Esophagus squamous epithelium (tissue), 5 donors: ENCODE measurements at regions not wholly inside any gene's neighbourhood (a gene's known extent, or its start where the extent isn't known, plus 50 kb on each side); places are given as distances from the start of the nearest gene placed in this dataset.

Experiments
- DNase-seq: peaks from one replicate; lab custom pipeline; 2025; lab: John Stamatoyannopoulos, UW
- H3K27ac ChIP-seq, 4 donors: fragments of 200-600 bp; sonication (generic); one replicate each; pipeline ENCODE4 v1.5.1; 2016 to 2019; ENCODE audit warnings: mild to moderate bottlenecking in 1 of 4
- H3K27me3 ChIP-seq, 4 donors: fragments of 200-600 bp; sonication (generic); 1 replicate in 3 of 4; 2 replicates in 1 of 4; pipeline versions ENCODE4 v1.5.1 to v1.6.0; 2017 to 2021; ENCODE audit warnings: antibody characterized with exemption in 1 of 4
- H3K36me3 ChIP-seq, 3 donors: fragments of 200-600 bp; sonication (generic); one replicate each; pipeline ENCODE4 v1.5.1; 2016 to 2019
- H3K4me1 ChIP-seq, 3 donors: fragments of 200-600 bp; sonication (generic); one replicate each; pipeline ENCODE4 v1.5.1; 2017 to 2019
- H3K4me3 ChIP-seq, 4 donors: fragments of 200-600 bp; sonication (generic); 1 replicate in 3 of 4; 2 replicates in 1 of 4; pipeline ENCODE4 v1.5.1; 2016 to 2019; ENCODE audit warnings: mild to moderate bottlenecking in 2 of 4, moderate library complexity in 1 of 4
- H3K9me3 ChIP-seq, 3 donors: fragments of 200-600 bp; sonication (generic); one replicate each; pipeline ENCODE4 v1.5.1; 2016 to 2019
- CTCF ChIP-seq, 6 experiments: fragments of 450-650 bp in 4 of 6; fragments of 200-600 bp in 2 of 6; sonication (generic) in 2 of 6; IDR thresholded peaks; one replicate each; pipeline ENCODE4 v1.5.1; 2016 to 2019; ENCODE audit warnings: antibody characterized with exemption in 6 of 6, mild to moderate bottlenecking in 4 of 6, moderate library complexity in 4 of 6
- POLR2A ChIP-seq, 4 donors: fragments of 450-650 bp; IDR thresholded peaks; one replicate each; pipeline ENCODE4 v1.6.1; 2017; ENCODE audit warnings: antibody characterized with exemption in 4 of 4, mild to moderate bottlenecking in 4 of 4, moderate library complexity in 3 of 4
- WGBS, 2 donors: methylation state at CpG; one replicate each; pipeline ENCODE4 v1.1.5; 2018; 5-methylcytosine and 5-hydroxymethylcytosine counted together
- intact Hi-C: fragments of 100-400 bp; cut with DNase I; formaldehyde crosslinking; loops from one replicate; pipeline ENCODE4 v1.15.0; 2022
- donor health status: DM: yes; HTN: yes; CAD: no.

- DNase-seq = no peak
- WGBS, 2 donors = 63 to 80% methylated on average over 4 of the region's 4 CpGs
- peaks cover 0 to 16% (median 5%) of the 10 kb centered on the region in 3 donors for H3K4me1 ChIP-seq
Measured at GRCh38 chr6:9499709-9500108, 915.2 kb downstream of the TFAP2A start.

GRCh38 chr6:9496837-9497236 lies 918.0 kb downstream of the TFAP2A start:
- Histone ChIP-seq H3K27ac (no peak overlapping the region), H3K27me3 (no peaks in the 10 kb centered on the region), H3K9me3 (peaks cover 0 to 7% (median 0%) of the 10 kb centered on the region in 3 donors), H3K4me3 (no peak overlapping the region), H3K4me1 (no peaks in the 10 kb centered on the region), H3K36me3 (no peaks in the 10 kb centered on the region)
- no peak for DNase-seq
- 74 to 83% methylated on average over 6 of the region's 6 CpGs for WGBS, 2 donors
- TF ChIP-seq CTCF (IDR thresholded peaks at IDR 0.05) (no peak), POLR2A (IDR thresholded peaks at IDR 0.05) (no peak)
- intact Hi-C loops = no loop called here

More at GRCh38 chr6:9499709-9500108, 915.2 kb downstream of the TFAP2A start:
- Histone ChIP-seq H3K4me3 (no peak overlapping the region), H3K27ac (no peak overlapping the region), H3K27me3 (no peaks in the 10 kb centered on the region), H3K9me3 (peaks cover 0 to 7% (median 0%) of the 10 kb centered on the region in 3 donors), H3K36me3 (no peaks in the 10 kb centered on the region)
- TF ChIP-seq CTCF (IDR thresholded peaks at IDR 0.05) = no peak
- no peak for TF ChIP-seq POLR2A (IDR thresholded peaks at IDR 0.05)
- intact Hi-C loops = no loop called here

- DNase-seq = no peak
- intact Hi-C loops = no loop called here
- 19 to 47% methylated on average over 1 of the region's 1 CpG for WGBS, 2 donors
Measured at GRCh38 chr6:9494864-9495263, 920.0 kb downstream of the TFAP2A start.

GRCh38 chr6:9492790-9493189 lies 922.1 kb downstream of the TFAP2A start:
- H3K4me3 ChIP-seq = no peak overlapping the region
- no peak for TF ChIP-seq POLR2A (IDR thresholded peaks at IDR 0.05)
- no peak for TF ChIP-seq CTCF (IDR thresholded peaks at IDR 0.05)
- DNase-seq = no peak
- no peaks in the 10 kb centered on the region for H3K4me1 ChIP-seq
- no peaks in the 10 kb centered on the region for H3K27me3 ChIP-seq
- H3K27ac ChIP-seq = no peak overlapping the region
- no peaks in the 10 kb centered on the region for H3K36me3 ChIP-seq
- H3K9me3 ChIP-seq = peaks cover 0 to 7% (median 0%) of the 10 kb centered on the region in 3 donors
- 67 to 76% methylated on average over 3 of the region's 3 CpGs for WGBS, 2 donors
- intact Hi-C loops = no loop called here

More at GRCh38 chr6:9494864-9495263, 920.0 kb downstream of the TFAP2A start:
- Histone ChIP-seq H3K9me3 (peaks cover 0 to 7% (median 0%) of the 10 kb centered on the region in 3 donors), H3K4me3 (no peak overlapping the region), H3K36me3 (no peaks in the 10 kb centered on the region), H3K27ac (no peak overlapping the region), H3K4me1 (no peaks in the 10 kb centered on the region), H3K27me3 (no peaks in the 10 kb centered on the region)
- TF ChIP-seq CTCF (IDR thresholded peaks at IDR 0.05) (no peak), POLR2A (IDR thresholded peaks at IDR 0.05) (no peak)

- H3K36me3 ChIP-seq = no peaks in the 10 kb centered on the region
- DNase-seq = no peak
- intact Hi-C loops = no loop called here
- no peaks in the 10 kb centered on the region for H3K9me3 ChIP-seq
- 46 to 58% methylated on average over 2 to 3 of the region's 3 CpGs for WGBS, 2 donors
- H3K27me3 ChIP-seq = no peaks in the 10 kb centered on the region
- no peak overlapping the region for H3K4me3 ChIP-seq
- peaks cover 3 to 45% (median 5%) of the 10 kb centered on the region in 3 donors for H3K4me1 ChIP-seq
- H3K27ac ChIP-seq = no peak overlapping the region
- TF ChIP-seq CTCF (IDR thresholded peaks at IDR 0.05) (no peak), POLR2A (IDR thresholded peaks at IDR 0.05) (no peak)
Measured at GRCh38 chr6:9487128-9487527, 927.7 kb downstream of the TFAP2A start.
